GM12864 (cell line): ENCODE measurements at regions not wholly inside any gene's neighbourhood (a gene's known extent, or its start where the extent isn't known, plus 50 kb on each side); places are given as distances from the start of the nearest gene placed in this dataset.

Experiments used
- DNase-seq: peaks from one replicate; pipeline ENCODE4 v3.0.0-alpha.2; 2011; ENCODE audit warnings: low read depth
- H3K4me3 ChIP-seq: 2 replicates; pipeline ENCODE4 v1.5.1; 2011; ENCODE audit warnings: mild to moderate bottlenecking, low read depth, low read length, control low read depth
- TF ChIP-seq, protein P1 (sequence below): IDR thresholded peaks from 2 replicates; pipeline ENCODE4 v1.5.1; 2011; ENCODE audit warnings: low read depth, mild to moderate bottlenecking, moderate library complexity, low read length, control low read depth, inconsistent platforms; ENCODE audit errors: missing control alignments

- no peak overlapping the region for H3K4me3 ChIP-seq
- no peak for DNase-seq
- TF ChIP-seq, protein P1, sequence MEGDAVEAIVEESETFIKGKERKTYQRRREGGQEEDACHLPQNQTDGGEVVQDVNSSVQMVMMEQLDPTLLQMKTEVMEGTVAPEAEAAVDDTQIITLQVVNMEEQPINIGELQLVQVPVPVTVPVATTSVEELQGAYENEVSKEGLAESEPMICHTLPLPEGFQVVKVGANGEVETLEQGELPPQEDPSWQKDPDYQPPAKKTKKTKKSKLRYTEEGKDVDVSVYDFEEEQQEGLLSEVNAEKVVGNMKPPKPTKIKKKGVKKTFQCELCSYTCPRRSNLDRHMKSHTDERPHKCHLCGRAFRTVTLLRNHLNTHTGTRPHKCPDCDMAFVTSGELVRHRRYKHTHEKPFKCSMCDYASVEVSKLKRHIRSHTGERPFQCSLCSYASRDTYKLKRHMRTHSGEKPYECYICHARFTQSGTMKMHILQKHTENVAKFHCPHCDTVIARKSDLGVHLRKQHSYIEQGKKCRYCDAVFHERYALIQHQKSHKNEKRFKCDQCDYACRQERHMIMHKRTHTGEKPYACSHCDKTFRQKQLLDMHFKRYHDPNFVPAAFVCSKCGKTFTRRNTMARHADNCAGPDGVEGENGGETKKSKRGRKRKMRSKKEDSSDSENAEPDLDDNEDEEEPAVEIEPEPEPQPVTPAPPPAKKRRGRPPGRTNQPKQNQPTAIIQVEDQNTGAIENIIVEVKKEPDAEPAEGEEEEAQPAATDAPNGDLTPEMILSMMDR: no peak
Observed at GRCh38 chr6:144883915-144884314, 598.8 kb downstream of the UTRN start.

DNA sequence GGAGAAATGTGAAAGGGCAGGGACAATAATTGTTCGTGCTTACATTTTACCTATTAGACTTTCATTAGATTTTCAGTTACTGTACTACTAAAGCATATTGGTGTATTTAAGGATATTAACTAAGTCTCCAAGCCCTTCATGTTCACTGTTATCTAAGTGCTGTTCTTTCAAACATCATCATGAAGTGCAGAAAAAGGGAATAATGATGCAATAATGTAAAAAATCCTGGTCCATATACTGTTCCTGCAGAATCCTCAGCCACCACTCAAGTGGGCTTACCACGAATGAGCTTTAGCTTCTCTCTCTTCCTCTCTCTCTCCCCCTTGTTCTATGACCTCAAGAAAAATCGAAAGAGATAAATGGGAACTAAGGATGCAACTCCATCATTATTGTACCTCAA lies 600.7 kb downstream of the UTRN start:
- H3K4me3 ChIP-seq: no peak overlapping the region
- DNase-seq: no peak
- TF ChIP-seq, protein P1: no peak

- H3K4me3 ChIP-seq: no peak overlapping the region
- DNase-seq: no peak
- TF ChIP-seq, protein P1: no peak
Observed at GRCh38 chr6:144886682-144887081, 601.5 kb downstream of the UTRN start.

GRCh38 chr6:144888621-144889020 lies 603.5 kb downstream of the UTRN start:
- H3K4me3 ChIP-seq: no peak overlapping the region
- DNase-seq: no peak
- TF ChIP-seq, protein P1: no peak

DNA sequence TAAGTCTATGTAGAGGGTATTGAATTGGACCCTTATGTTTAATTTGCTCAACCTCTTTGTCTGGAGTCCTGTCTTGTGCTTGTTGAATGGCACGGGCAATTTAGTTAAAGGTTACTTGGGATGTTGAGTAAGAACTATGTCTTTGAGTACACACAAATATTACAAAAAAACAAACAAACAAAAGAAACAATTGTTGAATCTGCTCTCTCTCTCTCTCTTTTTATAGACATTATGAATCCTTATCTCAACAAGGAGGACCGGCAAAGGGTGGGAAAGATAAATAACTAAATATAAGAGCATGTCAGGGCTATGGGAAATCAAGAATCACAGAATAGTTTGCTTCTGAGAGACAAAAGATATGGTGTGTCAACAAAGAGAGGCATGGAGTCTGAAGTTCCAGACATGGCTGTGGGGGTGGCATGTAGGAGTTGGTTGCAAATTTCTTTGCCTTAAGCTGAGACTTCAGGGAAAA lies 608.6 kb downstream of the UTRN start:
- TF ChIP-seq, protein P1: no peak
- H3K4me3 ChIP-seq: no peak overlapping the region
- no peak for DNase-seq

GRCh38 chr6:144894240-144894639 lies 609.1 kb downstream of the UTRN start:
- no peak for DNase-seq
- H3K4me3 ChIP-seq: no peak overlapping the region
- TF ChIP-seq, protein P1: no peak

- no peak for DNase-seq
- TF ChIP-seq, protein P1: no peak
- H3K4me3 ChIP-seq: no peak overlapping the region
Observed at GRCh38 chr6:144895313-144896278, 610.5 kb downstream of the UTRN start.
